ENCODE measurements at regions not wholly inside any gene's neighbourhood (a gene's known extent, or its start where the extent isn't known, plus 50 kb on each side); places are given as distances from the start of the nearest gene placed in this dataset.
"Not testable (repeated sequence)": the region's sequence is repeated elsewhere in the genome, so short reads cannot be mapped to it uniquely, and the experiment has no call there.

GRCh38 chr4:17010426-17011087 is 112.1 kb upstream of the LDB2 start:
- intact Hi-C loops (cut with DNase I, micrococcal nuclease), result no loop called here
- DNase-seq (no peak), ATAC-seq (no peak)

- no peak for ATAC-seq
- intact Hi-C loops (cut with DNase I, micrococcal nuclease), result no loop called here
- DNase-seq, result no peak
These were observed 111.5 kb upstream of the LDB2 start for GRCh38 chr4:17009871-17010367.

- ATAC-seq, result no peak
- intact Hi-C loops (cut with DNase I, micrococcal nuclease), result no loop called here
- no peak for DNase-seq
These were observed 110.4 kb upstream of the LDB2 start for GRCh38 chr4:17008834-17009345.

GRCh38 chr4:17003606-17004392 is 105.4 kb upstream of the LDB2 start:
- ATAC-seq; DNase-seq; intact Hi-C loops (cut with DNase I, micrococcal nuclease): not testable (repeated sequence)

GRCh38 chr4:16995451-16995850 is 97.0 kb upstream of the LDB2 start:
- intact Hi-C loops (cut with DNase I, micrococcal nuclease), result no loop called here
- DNase-seq (no peak), ATAC-seq (no peak)

GRCh38 chr4:16993956-16994840 is 95.8 kb upstream of the LDB2 start:
- no peak for DNase-seq
- ATAC-seq, result no peak
- intact Hi-C loops (cut with DNase I, micrococcal nuclease), result no loop called here

- intact Hi-C loops (cut with DNase I, micrococcal nuclease), result no loop called here
- no peak for ATAC-seq
- no peak for DNase-seq
These were observed 94.3 kb upstream of the LDB2 start for GRCh38 chr4:16992566-16993225.

GRCh38 chr4:16991450-16991849 is 93.0 kb upstream of the LDB2 start:
- intact Hi-C loops (cut with DNase I, micrococcal nuclease), result no loop called here
- no peak for DNase-seq
- no peak for ATAC-seq

- ATAC-seq (no peak), DNase-seq (no peak)
- intact Hi-C loops (cut with DNase I, micrococcal nuclease), result no loop called here
These were observed 90.9 kb upstream of the LDB2 start for GRCh38 chr4:16989371-16989770.

GRCh38 chr4:16988814-16989213 is 90.4 kb upstream of the LDB2 start:
- ATAC-seq (no peak), DNase-seq (no peak)
- intact Hi-C loops (cut with DNase I, micrococcal nuclease), result no loop called here

- ATAC-seq (no peak), DNase-seq (no peak)
- intact Hi-C loops (cut with DNase I, micrococcal nuclease), result no loop called here
These were observed 78.6 kb upstream of the LDB2 start for GRCh38 chr4:16977081-16977480.

- ATAC-seq, result no peak
- DNase-seq, result peak; percentile 39 to 73
These were observed 71.3 kb upstream of the LDB2 start for GRCh38 chr4:16969696-16970135.

GRCh38 chr4:16967722-16968121 is 69.3 kb upstream of the LDB2 start:
- ATAC-seq (no peak), DNase-seq (peak; percentile 8 to 45)
- intact Hi-C loops (cut with DNase I, micrococcal nuclease), result no loop called here

More at GRCh38 chr4:16969696-16970135, 71.3 kb upstream of the LDB2 start:
- intact Hi-C loops (cut with DNase I, micrococcal nuclease), result no loop called here

GRCh38 chr4:16959305-16959704 is 60.9 kb upstream of the LDB2 start:
- intact Hi-C loops (cut with DNase I, micrococcal nuclease), result no loop called here
- DNase-seq, result no peak
- no peak for ATAC-seq

GRCh38 chr4:16952896-16953630 is 54.6 kb upstream of the LDB2 start:
- intact Hi-C loops (cut with DNase I, micrococcal nuclease), result no loop called here
- DNase-seq, result no peak
- ATAC-seq, result no peak

GRCh38 chr4:16952462-16952871 is 54.0 kb upstream of the LDB2 start:
- no peak for DNase-seq
- intact Hi-C loops (cut with DNase I, micrococcal nuclease), result no loop called here
- ATAC-seq, result no peak

All from left colon (tissue), 2 donors.